ENCODE measurements at regions not wholly inside any gene's neighbourhood (a gene's known extent, or its start where the extent isn't known, plus 50 kb on each side); places are given as distances from the start of the nearest gene placed in this dataset.

DNA sequence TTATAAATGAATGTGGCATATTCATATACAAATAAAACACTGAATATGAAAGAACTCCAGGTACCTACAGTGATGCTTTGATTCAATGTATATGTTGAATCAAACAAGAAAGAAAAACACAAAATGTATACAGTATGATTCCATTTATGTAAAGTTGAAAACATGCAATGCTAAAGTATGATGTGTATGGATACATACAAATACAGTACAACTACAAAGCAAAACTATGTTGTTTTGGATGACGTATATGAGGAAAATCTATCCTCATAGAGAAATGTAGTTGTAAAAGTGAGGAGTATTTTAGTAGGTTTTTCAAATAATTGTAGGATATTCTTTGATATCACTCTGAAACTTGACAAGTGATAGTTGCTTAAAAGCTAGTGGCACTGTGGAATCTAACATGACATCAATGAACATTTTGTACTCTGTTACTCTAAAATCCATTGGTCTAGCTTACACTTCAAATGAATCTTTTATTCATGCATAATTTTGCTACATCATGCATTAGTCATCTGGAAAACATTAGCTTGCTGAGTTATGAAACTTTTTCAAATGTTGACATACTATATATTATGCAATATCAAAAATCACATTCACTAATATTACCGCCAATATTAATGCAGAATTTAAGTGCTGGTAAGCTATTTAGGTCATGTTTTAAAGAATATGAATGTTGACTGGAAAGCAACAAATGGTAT lies 278.1 kb upstream of the CHRNA7 start:
- Mint-ChIP-seq H3K4me3 (no peak overlapping the region), H3K9me3 (no peaks in the 10 kb centered on the region), H3K36me3 (no peaks in the 10 kb centered on the region), H3K4me1 (ENCODE audit: unreplicated experiment) (no peaks in the 10 kb centered on the region), H3K27ac (no peak overlapping the region), H3K27me3 (no peaks in the 10 kb centered on the region)
- DNase-seq (ENCODE audit: extremely low spot score, unreplicated experiment), result no peak
- TF ChIP-seq, protein P1, sequence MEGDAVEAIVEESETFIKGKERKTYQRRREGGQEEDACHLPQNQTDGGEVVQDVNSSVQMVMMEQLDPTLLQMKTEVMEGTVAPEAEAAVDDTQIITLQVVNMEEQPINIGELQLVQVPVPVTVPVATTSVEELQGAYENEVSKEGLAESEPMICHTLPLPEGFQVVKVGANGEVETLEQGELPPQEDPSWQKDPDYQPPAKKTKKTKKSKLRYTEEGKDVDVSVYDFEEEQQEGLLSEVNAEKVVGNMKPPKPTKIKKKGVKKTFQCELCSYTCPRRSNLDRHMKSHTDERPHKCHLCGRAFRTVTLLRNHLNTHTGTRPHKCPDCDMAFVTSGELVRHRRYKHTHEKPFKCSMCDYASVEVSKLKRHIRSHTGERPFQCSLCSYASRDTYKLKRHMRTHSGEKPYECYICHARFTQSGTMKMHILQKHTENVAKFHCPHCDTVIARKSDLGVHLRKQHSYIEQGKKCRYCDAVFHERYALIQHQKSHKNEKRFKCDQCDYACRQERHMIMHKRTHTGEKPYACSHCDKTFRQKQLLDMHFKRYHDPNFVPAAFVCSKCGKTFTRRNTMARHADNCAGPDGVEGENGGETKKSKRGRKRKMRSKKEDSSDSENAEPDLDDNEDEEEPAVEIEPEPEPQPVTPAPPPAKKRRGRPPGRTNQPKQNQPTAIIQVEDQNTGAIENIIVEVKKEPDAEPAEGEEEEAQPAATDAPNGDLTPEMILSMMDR (conservative IDR thresholded peaks at IDR 0.05), result no peak

DNA sequence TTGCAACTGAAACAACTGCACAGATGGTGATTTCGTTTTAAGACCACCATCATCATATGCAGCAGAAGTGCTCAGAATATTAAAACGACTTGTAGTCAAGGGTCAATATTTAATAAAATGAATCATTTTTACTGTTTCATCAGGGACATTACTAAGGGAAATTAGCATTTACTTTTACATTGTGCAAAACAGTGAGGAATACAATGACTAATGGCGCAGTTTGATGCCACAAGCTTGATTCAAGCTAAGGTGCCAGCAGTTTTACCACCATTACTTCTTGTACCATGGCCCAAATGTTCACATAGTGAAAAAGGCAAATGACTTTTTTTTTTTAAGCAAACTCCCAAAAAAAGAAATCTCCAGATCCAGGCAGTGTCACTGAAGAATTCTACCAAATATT lies 277.4 kb upstream of the CHRNA7 start:
- TF ChIP-seq, protein P1 (conservative IDR thresholded peaks at IDR 0.05), result no peak
- H3K36me3 Mint-ChIP-seq, result no peaks in the 10 kb centered on the region
- no peaks in the 10 kb centered on the region for H3K27me3 Mint-ChIP-seq
- no peak overlapping the region for H3K4me3 Mint-ChIP-seq
- no peak overlapping the region for H3K27ac Mint-ChIP-seq
- H3K4me1 Mint-ChIP-seq (ENCODE audit: unreplicated experiment), result no peaks in the 10 kb centered on the region
- no peaks in the 10 kb centered on the region for H3K9me3 Mint-ChIP-seq
- no peak for DNase-seq (ENCODE audit: extremely low spot score, unreplicated experiment)

DNA sequence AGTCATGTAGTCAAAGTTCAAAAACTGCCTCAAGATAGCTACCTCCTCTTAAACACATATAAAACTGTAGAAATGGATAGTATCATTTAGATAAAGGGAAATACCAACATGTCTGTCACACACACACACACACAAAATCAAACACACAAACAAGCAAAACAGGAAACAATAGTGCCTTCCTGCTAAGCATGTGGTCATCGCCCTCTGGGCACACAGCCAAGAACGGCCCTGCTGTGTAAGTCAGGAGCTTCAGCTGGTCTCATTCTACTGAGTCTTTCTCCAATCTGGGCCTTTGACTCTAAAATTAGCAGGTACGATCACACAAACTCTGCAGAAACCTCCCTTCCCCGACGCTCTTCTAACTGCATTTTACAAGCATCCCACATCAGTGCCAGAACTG lies 272.2 kb upstream of the CHRNA7 start:
- Mint-ChIP-seq H3K27ac (no peak overlapping the region), H3K4me3 (no peak overlapping the region), H3K36me3 (no peaks in the 10 kb centered on the region), H3K27me3 (no peaks in the 10 kb centered on the region), H3K4me1 (ENCODE audit: unreplicated experiment) (no peaks in the 10 kb centered on the region), H3K9me3 (no peaks in the 10 kb centered on the region)
- TF ChIP-seq, protein P1 (conservative IDR thresholded peaks at IDR 0.05), result no peak
- DNase-seq (ENCODE audit: extremely low spot score, unreplicated experiment), result no peak

DNA sequence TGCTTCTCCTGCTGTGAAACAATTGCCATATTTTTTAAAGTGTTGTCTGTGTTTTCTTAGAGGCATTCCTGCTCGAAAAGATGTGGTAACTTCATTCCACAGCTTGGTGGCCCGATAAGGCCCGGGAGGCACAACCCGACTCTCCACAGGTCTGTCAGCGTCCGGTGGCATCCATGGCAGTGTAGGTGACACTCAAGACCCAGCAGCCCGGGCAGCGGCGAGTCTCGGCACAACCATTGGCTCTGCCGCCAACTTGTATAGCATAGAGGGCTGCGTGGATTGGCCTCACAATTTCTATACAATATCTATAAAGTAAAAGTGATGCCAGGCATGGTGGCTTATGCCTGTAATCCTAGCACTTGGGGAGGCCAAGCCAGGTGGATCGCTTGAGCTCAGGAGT lies 262.3 kb upstream of the CHRNA7 start:
- Mint-ChIP-seq H3K4me1 (ENCODE audit: unreplicated experiment) (no peaks in the 10 kb centered on the region), H3K27me3 (no peaks in the 10 kb centered on the region), H3K27ac (no peak overlapping the region), H3K9me3 (no peaks in the 10 kb centered on the region), H3K36me3 (no peaks in the 10 kb centered on the region), H3K4me3 (no peak overlapping the region)
- TF ChIP-seq, protein P1 (conservative IDR thresholded peaks at IDR 0.05), result no peak
- DNase-seq (ENCODE audit: extremely low spot score, unreplicated experiment), result no peak

DNA sequence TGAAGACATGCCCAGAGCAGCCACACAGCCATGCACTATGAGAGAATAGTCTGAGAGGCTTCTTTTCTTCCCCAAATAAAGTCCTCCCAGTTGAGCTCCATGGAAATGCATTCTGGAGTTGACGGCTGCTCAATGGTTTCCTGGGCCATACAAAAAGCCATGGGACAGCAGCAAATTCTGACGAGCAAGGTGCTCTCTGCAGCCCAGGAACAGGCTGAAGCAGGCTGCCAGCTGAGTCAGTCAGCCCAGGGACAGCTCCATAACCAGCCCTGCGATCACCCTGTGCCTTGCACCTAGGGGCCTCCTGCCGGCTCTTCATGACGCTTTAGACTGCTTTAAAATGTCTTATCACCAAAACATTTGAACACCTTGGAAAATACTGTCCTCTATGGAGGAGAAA lies 256.3 kb upstream of the CHRNA7 start:
- no peak overlapping the region for H3K27ac Mint-ChIP-seq
- H3K27me3 Mint-ChIP-seq, result no peaks in the 10 kb centered on the region
- no peak overlapping the region for H3K4me3 Mint-ChIP-seq
- no peaks in the 10 kb centered on the region for H3K4me1 Mint-ChIP-seq (ENCODE audit: unreplicated experiment)
- DNase-seq (ENCODE audit: extremely low spot score, unreplicated experiment), result no peak
- H3K9me3 Mint-ChIP-seq, result no peaks in the 10 kb centered on the region
- TF ChIP-seq, protein P1 (conservative IDR thresholded peaks at IDR 0.05), result no peak
- H3K36me3 Mint-ChIP-seq, result no peaks in the 10 kb centered on the region

DNA sequence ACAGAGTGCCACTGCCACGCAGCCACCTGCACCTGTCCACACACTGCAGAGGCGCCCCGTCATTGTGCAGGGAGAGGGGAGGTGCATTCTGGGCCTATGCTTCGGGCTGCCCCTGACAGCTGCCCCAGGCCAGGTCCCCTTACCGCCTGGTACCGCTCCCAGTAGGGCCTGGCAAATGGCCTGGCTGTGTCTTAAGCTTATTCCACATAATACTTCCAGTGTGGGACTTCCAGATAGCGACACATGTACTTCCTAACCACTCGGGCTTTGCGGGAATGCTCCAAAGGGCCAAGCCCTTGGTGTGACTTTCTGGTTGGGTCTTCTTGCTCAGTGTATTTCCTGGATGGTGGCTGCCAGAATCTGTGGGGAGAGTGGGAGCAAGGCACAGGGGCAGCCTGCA lies 254.3 kb upstream of the CHRNA7 start:
- TF ChIP-seq, protein P1 (conservative IDR thresholded peaks at IDR 0.05), result no peak
- H3K36me3 Mint-ChIP-seq, result no peaks in the 10 kb centered on the region
- no peak overlapping the region for H3K27ac Mint-ChIP-seq
- DNase-seq (ENCODE audit: extremely low spot score, unreplicated experiment), result no peak
- no peaks in the 10 kb centered on the region for H3K27me3 Mint-ChIP-seq
- no peaks in the 10 kb centered on the region for H3K9me3 Mint-ChIP-seq
- no peaks in the 10 kb centered on the region for H3K4me1 Mint-ChIP-seq (ENCODE audit: unreplicated experiment)
- H3K4me3 Mint-ChIP-seq, result no peak overlapping the region

Measured in type B pancreatic cell (in vitro differentiated cells).